ENCODE measurements at regions not wholly inside any gene's neighbourhood (a gene's known extent, or its start where the extent isn't known, plus 50 kb on each side); places are given as distances from the start of the nearest gene placed in this dataset.

- TF ChIP-seq, protein P1, sequence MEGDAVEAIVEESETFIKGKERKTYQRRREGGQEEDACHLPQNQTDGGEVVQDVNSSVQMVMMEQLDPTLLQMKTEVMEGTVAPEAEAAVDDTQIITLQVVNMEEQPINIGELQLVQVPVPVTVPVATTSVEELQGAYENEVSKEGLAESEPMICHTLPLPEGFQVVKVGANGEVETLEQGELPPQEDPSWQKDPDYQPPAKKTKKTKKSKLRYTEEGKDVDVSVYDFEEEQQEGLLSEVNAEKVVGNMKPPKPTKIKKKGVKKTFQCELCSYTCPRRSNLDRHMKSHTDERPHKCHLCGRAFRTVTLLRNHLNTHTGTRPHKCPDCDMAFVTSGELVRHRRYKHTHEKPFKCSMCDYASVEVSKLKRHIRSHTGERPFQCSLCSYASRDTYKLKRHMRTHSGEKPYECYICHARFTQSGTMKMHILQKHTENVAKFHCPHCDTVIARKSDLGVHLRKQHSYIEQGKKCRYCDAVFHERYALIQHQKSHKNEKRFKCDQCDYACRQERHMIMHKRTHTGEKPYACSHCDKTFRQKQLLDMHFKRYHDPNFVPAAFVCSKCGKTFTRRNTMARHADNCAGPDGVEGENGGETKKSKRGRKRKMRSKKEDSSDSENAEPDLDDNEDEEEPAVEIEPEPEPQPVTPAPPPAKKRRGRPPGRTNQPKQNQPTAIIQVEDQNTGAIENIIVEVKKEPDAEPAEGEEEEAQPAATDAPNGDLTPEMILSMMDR (IDR thresholded peaks at IDR 0.05) = no peak
- DNase-seq (ENCODE audit: low spot score) (no peak), ATAC-seq (ENCODE audit: low FRiP score) (no peak)
Observed at GRCh38 chr6:40810171-40810570, 223.0 kb upstream of the LRFN2 start.

- TF ChIP-seq, protein P1 (IDR thresholded peaks at IDR 0.05) = no peak
- no peak for DNase-seq (ENCODE audit: low spot score)
- ATAC-seq (ENCODE audit: low FRiP score) = no peak
Observed at GRCh38 chr6:40809627-40810026, 222.5 kb upstream of the LRFN2 start.

DNA sequence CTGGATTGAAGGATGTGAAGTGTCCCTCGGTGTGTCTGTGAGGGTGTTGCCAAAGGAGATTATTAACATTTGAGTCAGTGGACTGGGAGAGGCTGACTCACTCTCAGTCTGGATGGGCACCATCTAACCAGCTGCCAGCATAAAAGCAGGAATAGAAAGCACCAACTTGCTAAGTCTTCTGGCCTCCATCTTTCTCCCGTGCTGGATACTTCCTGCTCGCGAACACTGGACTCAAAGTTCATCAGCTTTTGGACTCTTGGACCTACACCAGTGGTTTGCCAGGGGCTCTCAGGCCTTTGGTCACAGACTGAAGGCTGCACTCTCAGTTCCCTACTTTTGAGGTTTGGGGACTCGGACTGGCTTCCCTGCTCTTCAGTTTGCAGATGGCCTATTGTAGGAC, 220.3 kb upstream of the LRFN2 start:
- no peak for DNase-seq (ENCODE audit: low spot score)
- TF ChIP-seq, protein P1 (IDR thresholded peaks at IDR 0.05) = no peak
- no peak for ATAC-seq (ENCODE audit: low FRiP score)

- no peak for ATAC-seq (ENCODE audit: low FRiP score)
Observed at GRCh38 chr6:40806256-40806864, 219.2 kb upstream of the LRFN2 start.

DNA sequence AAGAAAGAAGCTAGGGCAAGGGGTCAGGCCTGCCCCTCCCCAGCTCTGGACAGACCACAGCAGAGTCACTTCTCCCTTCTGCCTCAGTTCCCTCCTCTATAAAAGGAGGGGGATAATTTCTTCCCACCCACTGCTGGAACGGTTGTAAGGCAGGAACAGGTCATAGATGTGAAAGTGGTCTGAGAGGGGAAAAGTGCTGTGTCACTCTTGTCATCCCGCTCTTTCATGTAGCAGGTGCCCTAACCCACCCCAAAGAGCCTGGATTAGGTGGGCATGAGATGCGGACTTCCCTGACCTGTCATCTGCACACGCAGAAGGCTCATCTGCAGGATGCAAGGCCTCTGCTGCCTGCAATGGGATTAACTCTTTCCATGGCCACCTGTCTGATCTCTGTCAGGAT, 218.2 kb upstream of the LRFN2 start:
- TF ChIP-seq, protein P1 (IDR thresholded peaks at IDR 0.05) = no peak
- ATAC-seq (ENCODE audit: low FRiP score) = no peak
- DNase-seq (ENCODE audit: low spot score) = no peak

More at GRCh38 chr6:40806256-40806864, 219.2 kb upstream of the LRFN2 start:
- TF ChIP-seq, protein P1 (IDR thresholded peaks at IDR 0.05) = no peak
- DNase-seq (ENCODE audit: low spot score) = no peak

DNA sequence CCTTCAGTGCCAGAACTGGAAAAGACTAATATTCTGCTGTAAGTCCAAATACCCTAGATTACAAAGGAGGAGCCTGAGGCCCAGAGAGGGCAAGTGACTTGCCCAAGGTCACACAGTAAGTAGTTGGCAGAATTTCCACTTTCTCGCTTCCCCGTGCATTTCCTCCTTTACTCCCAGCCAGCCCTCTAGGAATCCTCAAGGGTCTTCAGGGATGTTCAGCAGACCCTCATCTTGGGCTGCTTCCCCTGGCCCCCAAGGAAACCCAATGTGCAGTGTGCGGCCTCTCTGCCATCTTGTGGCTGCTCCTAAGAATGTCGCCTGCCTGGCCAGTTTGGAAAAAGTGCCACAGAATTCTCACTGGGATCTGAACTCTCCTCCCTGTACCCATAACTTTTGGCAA, 217.7 kb upstream of the LRFN2 start:
- TF ChIP-seq, protein P1 (IDR thresholded peaks at IDR 0.05) = no peak
- DNase-seq (ENCODE audit: low spot score) (no peak), ATAC-seq (ENCODE audit: low FRiP score) (no peak)

DNA sequence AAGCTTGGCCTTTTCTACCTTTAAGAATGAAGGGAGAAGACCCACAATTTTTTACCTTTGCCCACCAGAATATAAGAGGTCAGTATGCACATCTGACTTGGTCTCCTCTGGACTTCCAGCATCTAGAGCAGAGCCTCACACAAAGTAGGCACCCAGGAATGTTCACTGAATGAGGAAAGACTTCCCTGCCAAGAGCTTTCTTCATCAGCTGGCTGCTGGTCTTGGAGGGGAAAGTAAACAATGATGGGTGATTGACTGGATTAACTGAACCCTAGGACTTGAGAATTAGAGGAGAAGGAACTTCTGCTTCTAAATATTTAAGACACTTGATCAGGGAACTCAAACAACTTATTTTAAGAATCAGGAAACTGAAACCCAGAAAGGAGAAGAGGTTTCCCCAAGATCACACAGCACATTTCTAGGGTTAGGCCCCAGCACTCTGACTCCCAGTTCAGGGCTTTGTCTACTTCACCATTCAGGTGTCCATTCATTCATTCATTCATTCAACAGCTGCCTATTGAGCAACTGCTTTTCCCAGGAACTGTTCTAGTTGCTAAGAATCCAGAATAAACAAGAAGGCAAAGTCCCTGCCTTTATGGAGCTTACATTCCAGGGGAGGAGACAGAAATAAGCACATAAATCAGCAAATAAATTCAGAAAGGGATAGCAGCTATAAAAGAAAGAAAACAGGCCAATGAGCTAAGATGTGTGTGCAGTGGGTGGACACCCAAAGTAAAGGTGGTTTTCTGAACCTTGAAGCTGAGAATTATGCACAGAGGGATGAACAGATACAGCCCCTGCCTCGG, 216.9 kb upstream of the LRFN2 start:
- TF ChIP-seq, protein P1 (IDR thresholded peaks at IDR 0.05) = no peak
- DNase-seq (ENCODE audit: low spot score) (no peak), ATAC-seq (ENCODE audit: low FRiP score) (no peak)

All from omental fat pad (tissue), 3 donors.